CD4-positive, alpha-beta T cell treated with Interleukin-6 at 100 ng/mL for 8 hours (primary cell): ENCODE measurements at regions not wholly inside any gene's neighbourhood (a gene's known extent, or its start where the extent isn't known, plus 50 kb on each side); places are given as distances from the start of the nearest gene placed in this dataset.

Source experiments
- DNase-seq: peaks from one replicate; pipeline ENCODE4 v3.0.0-alpha.2; 2020; ENCODE audit warnings: mixed read lengths, low spot score

DNA sequence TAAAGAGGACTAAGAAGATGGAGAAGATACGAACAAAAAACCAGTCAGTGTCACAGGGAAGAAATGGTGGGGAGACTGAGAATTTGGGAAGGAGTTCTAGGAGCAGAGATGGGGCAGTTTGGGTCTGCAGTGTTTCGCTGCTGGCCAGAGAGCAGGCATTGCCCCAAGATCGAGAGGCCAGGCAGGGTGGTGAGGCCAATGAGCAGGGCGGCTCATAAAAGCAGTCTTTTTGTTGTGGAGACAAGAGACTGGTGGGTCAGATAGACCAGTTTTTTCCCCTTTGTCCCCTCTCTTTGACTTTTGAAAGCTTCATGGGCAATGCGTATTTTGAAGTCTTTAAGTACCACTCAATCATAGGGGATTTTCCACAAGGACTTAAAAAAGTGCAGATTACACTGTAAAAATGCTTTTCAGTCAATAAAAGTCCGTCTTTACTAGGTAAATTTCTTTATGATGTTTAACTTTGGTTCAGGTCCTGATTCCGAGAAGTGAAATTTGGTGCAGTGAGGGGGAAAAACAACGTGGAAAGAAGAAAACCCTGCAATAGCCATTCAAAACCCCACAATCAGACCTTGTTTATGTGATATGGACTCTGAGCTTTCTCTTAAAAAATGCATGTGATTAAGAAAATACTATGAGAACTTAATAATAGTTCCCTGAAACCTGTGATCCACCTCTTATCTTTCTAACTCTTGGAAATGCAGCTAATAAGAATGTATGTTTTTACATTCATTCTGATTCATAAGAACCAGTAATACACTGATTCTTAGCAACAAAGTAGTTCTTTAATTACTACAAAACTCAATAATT, 338.9 kb downstream of the KLF5 start:
- DNase-seq: no peak

DNA sequence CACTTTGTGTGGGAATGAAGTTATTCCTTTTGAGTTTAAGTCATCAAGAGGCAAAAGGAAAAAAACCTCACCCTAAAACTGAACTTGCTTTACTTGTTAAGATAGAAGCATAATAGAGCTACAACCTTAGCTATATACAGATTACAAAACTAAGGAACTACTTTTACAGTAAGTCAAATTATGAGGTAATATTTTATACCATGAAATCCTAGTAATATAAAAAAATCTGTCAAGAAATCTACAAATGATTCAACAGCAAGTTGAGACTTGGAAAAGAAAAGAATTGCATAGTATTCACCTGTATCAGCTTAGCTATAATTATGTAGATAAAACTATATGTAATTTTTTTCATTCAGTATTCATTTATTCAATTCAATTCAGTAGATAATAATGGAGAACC, 335.3 kb downstream of the KLF5 start:
- DNase-seq: no peak

DNA sequence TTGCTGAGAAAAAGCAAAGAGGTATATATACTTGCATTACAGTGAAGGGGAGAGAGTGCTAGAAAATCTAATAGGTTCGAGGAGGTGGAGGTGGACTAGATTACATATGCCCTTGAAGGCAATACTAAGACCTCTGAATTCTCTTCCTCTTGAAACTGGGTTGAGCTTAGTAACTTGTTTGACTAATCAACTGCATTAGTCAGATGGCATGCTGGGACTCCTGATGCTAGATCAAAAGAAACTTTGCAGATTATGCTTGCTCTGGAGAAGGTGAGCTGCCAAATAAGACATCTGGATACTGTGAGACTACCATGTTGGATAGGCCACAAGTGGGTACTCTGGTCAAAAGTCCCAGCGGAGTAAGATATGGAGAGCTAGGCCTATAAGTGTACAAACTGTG, 331.3 kb downstream of the KLF5 start:
- DNase-seq: no peak

DNA sequence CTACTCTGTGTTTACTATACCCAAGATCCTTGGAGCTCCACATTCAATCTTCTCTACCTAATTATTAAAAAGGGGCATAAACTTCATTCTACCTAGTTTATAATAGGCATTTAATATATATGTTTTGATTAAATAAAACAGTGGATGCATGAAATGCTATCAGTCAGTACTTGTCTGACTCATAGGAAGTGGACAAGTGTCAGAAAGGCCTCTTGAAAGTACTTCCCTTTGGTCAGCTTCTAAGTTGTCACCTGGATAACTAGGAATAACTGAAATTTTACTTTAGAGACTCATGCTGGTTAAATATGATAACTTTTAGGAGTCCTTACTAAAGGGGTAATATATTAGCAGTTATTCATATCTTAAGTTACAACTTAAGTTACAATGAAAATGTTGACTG, 329.8 kb downstream of the KLF5 start:
- no peak for DNase-seq

DNA sequence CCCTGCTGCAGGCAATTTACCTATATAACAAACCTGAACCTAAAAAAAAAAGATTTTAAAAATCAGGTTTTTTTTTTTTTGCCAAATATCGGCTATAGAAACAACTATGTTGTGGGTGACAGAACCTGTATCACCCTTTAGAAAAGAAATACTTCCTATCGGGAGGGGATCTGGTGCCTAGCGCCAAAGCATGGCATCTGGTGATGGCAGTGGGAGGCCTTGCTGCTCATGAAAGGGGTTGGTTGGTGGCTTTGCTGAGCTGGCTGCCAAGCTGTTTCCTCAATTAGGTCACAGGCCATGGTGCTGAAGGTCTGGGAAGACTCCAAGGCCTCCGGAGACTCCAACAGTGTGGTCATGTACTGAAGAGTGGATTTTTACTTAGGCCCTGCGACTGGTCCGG, 328.5 kb downstream of the KLF5 start:
- no peak for DNase-seq

DNA sequence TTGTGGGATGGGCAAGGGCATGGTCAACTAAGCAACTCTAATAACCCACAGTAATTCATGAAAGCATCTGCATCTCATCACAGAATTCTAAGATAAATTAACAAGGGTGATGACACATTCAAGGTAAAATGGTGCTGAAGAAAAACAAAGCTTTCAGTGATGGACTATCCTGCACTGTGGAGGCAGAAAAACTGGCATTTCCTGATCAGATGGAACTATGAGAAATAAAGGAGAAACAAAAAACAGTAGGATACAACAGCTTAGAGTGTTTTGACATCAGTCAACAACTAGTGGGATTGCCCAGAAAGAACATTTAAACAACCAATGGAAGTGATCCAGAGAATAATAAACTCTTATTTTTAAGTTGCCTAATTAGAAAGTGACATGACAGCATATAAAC, 327.0 kb downstream of the KLF5 start:
- DNase-seq: no peak

DNA sequence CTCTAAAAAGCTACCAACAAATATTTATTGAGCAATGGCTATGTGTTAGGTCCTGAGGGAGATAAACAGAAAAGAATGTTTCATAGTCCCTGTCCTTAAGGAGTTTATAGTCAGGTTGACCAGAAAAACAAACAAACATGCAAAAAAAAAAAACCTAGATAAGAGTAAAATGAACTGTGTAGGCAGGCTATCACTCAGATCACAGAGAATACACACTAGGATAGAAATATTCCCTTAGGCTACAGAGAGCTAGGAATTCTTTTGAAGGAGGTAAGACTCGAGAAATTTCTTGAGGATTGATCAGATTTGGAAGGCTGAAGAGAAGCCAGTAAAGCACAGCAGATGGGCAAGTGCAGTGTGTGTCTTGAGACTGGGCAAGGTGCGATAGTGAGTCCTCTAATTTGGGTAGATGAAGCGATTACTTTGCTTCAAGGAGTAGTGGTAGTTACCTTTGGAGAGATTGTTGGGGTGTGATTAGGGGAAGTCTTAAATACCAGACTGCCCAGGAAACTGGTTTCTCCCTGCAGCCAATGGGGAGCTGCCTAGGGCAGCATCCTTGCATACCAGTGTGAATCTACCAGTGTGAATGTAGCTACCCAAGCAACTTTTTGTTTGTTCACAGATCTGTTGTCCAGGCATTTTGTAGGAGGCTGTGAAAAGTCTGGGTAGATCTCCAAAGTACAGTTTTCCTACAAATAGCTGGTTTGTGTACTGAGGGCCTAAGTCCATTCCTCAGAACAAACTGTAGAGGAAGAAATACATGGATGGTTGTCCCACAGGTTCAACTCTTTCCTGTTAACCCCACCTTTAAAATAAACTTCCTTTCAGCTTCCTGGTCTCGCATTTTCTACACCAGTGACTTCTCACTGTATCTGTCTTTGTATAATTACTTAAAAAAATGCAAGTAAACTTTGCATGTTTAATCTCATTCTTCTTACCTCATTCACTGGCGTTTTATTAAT, 314.1 kb downstream of the KLF5 start:
- DNase-seq: no peak

DNA sequence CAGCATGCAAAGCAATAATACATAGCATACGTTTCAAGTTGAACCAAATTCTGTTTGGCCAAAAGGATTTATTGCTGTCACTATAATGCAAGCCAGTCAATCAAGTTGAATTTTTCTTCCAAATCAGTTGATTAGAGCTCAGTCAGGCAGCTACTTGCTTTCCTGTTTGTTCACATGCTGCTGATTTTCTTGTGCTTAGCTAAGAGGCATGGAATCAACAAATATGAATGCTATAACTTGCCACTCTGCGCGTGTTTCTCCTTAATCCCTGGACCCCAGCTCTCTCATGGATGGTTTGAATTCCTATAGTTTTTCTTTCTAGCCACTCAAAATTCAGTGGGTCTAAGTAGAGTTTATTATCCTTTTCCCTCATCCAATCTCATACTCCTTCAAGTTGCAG, 311.3 kb downstream of the KLF5 start:
- DNase-seq: no peak

DNA sequence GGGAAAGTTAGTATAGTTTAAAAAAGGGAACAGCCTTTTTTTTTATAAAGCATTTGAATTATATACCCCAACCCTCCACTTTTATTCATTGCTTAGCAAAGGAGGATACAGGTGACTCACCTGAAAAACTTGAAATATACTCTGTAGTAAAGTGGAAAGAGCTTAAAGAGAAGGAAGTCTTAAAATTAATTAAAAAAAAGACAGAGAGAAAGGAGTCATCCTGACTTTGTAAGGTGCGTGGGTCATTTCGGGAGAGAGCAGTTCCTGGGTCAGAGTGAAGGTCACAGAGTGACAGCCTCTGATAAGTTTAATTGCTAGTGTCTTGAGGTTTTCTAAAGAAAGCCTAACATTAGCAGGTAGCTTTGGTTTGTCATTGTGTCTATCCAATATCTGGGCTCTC, 310.3 kb downstream of the KLF5 start:
- no peak for DNase-seq

DNA sequence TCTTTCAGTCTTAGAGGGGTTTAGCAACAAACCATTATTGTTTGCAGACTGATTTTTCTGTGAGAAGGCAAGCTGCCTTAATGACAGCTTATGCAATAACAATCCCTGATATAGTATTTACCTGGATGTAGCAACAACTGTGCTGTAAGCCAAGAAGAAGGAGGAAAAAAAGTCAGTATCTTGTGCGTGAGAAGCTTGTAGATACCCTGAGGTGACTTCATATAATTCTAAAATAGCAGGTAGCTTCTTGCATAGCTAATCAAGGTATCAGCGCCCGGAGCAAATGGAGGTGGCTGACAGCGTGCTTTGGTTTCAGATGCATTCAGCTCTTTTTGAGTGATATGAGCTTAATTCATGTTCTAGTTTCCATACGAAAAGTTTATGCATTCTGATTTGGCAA, 309.8 kb downstream of the KLF5 start:
- DNase-seq: no peak

DNA sequence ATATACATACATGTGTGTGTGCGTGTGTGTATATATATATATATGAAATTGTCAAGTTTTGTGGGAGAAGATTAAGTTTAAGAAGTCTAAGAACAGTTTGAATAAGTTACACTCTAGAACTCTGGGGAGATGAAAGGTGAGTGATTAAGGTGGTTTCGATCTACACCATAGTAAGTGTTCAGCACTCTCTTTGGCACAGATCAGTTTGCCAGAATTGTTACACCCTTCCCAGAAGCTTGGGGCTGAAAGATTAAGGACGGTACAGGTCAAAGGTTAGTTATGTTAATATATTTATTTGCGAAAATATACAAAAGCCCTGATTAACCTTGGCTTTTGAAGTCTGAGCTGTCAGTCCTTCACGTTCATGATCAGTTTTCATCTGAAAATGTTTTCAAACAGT, 309.1 kb downstream of the KLF5 start:
- no peak for DNase-seq

DNA sequence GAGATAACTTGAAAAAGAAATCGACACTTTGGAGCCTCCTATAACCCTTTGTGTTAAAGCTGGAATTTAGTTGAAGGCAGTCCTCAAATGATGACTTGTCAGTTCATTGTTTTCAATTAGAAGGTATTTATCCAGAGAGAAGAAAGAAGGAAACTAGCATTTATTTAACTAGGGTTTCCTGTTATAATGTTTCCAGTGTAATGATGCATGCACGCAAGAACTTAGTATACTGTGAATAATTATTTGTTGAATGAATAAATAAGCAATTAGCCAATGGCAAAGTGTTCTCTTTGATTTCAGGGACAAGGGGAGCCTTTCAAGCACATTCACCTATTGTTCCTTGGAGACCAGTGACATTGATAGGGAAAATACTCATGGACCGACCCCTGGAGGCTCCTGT, 307.4 kb downstream of the KLF5 start:
- no peak for DNase-seq

DNA sequence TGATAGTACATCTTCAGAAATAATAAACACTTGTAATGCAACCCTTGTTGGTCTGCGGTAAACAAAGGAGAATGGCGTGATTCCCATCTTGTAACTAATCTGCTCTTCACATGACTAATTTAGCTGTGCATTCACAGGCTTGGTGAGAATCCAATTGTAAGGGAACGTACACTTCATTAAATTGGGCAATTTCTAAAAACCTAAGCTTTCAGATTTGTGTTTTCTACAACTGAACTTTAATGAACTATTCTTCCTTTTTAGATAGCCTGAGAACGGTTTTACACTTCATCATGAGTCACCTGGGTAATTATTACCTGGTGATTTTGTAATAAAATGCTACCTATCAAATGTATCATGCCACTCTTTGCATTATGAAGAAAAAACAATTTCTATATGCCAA, 306.9 kb downstream of the KLF5 start:
- DNase-seq: no peak

DNA sequence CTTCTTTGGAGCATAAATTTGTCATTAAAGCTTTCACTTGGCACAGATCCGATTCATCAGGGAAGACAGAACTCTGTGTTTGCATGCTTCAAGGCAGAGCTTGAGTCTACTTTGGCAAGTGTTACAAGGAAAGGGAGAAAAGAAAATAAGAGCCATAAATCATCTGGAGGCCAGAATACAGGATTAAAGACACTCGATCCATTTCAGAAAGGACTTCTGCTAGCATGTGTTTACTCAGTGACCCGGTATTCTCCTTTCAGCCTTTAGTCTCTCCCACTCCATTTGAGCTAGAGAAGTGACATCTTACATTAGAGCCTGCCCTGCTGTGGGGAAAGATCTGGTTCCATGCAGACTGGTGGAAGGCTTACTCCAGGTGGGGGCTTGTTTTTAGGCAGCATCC, 306.4 kb downstream of the KLF5 start:
- no peak for DNase-seq

DNA sequence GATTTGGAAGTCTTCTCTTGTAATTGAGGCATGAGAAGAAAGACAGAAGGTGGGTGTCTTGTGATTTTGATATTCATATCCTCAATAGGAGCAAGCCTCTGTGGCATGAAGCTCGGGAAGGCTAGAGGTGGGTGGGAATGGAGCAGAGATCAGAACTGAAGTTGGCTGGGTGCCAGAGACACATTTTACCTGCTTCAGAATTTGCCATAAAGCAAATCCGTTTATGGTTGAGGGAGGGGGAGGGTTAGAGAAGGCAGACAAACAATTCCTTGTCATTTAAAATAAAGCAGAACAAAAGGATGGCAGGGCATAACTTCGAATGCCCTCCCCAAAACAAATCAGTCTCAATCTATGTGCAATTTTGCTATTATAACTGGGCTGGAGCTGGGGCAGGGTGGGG, 305.9 kb downstream of the KLF5 start:
- DNase-seq: no peak

DNA sequence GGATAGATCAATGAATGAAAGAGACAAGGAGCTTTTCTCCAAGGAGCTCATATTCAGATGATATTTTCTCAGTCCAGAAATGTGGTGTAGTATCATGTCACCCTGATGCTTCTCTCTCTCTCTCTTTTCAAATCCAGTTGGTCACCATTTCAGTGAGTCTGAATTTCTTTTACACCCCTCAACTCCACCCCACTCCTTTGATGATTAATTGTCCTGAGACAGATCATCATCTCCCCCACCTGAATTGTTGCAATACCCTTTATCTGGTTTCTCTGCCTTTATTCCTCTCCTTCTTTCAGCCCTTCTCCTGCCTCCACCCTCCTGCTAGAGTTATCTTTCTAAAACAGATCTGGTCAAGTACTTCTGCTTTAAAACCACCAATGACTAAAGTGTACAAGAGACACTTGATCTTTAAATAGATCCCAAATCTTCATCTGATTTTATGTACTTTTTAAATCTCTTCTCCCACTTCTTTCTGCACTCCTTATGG, 299.8 kb downstream of the KLF5 start:
- DNase-seq: no peak

DNA sequence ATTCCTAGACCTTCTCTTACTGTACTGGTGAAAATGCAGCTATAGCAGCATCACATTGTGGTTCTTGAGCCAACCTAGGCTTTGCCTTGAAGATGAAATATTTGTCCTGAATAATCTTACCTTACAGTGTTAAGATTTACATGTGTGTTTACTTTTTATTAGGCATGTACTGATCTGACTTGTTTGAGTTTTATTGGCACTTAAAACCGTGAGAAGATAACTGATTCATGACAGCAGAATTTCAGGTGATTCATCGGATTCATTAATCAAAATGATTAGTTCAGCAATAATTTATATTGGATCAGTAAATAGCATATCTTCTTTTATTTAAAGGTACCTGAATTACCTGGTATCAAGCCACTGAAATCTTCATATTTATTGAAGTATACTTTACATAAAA, 296.3 kb downstream of the KLF5 start:
- DNase-seq: no peak

DNA sequence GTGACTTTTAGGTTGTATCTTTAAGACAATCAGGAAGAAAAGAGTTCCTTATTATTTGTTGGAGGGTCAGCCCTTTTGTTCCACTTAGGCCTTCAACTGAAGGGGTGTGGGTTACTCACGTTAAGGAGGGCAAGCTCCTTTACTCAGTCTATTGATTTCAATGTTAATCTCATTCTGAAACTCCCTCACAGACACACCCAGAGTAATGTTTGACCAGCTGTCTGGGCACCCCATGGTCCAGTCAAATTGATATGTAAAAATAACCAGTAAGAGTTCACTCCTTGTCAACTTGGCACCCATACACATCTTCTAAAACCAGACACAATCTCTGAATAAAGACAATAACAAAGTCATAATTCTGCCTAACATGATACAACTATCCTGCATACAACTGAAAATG, 292.9 kb downstream of the KLF5 start:
- no peak for DNase-seq

DNA sequence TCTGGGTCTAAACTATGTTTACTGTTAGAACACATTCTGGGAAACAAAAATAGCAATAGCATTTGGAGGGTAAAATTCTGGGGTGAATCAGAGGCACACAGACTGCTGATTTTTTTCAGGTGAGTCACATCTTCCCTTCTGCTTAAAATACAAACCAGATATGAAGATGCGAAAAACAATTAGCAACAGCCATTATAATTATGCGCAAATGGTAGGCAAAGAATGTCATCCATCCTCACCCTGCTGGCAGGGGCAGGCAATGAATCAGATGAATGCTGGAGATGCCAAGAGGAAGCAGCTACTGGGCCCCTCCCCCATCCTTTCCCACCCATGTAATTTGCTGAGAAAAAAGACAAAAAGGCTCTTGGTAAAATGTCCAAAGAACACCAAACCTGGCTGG, 282.9 kb downstream of the KLF5 start:
- DNase-seq: no peak

DNA sequence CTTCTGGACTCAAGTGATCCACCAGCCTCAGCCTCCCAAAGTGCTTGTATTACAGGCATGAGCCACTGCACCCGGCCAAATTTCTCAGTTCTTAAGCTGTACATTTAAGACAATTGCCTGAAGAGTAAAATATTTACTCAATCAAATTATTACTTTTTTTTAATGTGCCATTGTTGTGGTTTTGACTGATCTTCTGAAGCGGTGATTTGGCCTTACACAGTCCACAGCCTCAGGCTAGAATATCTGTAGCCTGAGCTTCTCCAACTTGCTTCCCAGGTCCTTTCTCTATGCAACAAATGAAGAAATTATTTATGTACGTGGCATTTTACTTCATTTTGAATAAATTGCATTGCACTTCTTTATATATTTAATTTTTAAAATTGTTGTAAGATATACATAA, 281.3 kb downstream of the KLF5 start:
- DNase-seq: no peak

DNA sequence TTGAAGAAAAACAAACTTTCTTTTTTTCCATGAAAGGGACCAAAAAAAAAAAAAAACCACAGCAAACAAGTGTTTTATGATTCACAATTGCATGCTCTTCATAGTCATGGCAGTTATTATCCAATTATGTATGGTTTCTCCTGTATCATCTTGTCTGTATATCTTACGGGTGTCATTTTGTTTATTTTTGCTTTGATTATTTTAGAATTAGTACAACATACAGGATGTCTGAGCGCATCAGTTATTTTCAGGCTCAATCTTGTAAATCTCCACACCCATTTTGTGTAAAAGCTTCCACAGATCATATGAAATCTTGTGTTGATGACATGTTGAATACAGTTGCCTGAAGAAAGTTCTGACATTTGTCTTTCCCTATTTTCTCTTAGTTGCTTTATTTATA, 280.3 kb downstream of the KLF5 start:
- DNase-seq: no peak

DNA sequence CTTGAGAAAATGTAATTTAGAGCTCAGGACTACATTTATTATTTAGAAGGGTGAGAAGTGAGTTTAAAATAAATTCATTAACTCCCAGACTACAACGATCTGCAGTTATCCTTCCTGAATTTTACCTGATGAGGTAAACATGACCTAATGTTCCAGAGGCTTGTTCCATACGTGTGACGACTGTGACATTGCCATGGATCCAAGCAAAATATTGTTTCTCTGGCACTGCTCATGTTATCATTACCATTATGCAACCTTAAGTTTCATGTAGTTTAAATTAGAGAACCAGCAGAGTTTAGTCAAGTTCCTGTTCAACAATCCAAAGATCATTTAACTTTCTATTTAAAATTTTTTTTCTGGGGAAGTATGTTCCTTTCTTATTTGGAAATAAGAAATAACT, 279.6 kb downstream of the KLF5 start:
- DNase-seq: no peak

DNA sequence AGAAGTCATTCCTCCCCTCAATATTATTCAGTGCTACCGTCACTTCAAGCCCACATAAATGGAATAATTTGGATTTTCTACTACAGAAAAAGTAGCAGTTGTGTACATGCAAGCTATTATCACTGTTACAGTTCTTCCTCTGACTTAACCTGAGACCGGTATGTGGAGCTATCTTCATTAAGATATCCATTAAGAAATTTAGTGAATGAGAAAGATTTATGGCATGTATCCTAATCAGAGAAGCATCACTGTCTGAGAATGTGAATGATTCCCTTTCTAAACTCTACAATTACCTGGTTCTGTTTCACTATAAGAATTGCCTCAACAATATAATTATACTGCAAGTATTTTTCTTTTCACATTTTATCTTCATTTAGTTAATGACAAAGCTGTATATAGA, 278.7 kb downstream of the KLF5 start:
- no peak for DNase-seq
